Natural killer cell treated with Interleukin-12 subunit alpha and Interleukin-12 subunit beta and Interleukin-15 and Interleukin-18, amount 100 ng/mL, for 72 hours (primary cell): ENCODE measurements at regions not wholly inside any gene's neighbourhood (a gene's known extent, or its start where the extent isn't known, plus 50 kb on each side); places are given as distances from the start of the nearest gene placed in this dataset.

Experiments used
- ATAC-seq, 2 donors: fragments of 150-1000 bp; cut with Tn5 transposase in 1 of 2; sonication (Bioruptor Pico), chemical (Tn5 transposase) in 1 of 2; 2 replicates each; pipeline ENCODE4 v1.10.0; 2021
- DNase-seq: peaks from one replicate; pipeline ENCODE4 v3.0.0; 2022; ENCODE audit warnings: low spot score
- H3K27ac Mint-ChIP-seq, 2 donors: 1 replicate in 1 of 2; 2 replicates in 1 of 2; pipeline ENCODE4 v1.8.0; 2022; ENCODE audit warnings: mixed read lengths in 2 of 2, mild to moderate bottlenecking in 1 of 2, moderate library complexity in 1 of 2
- H3K27me3 Mint-ChIP-seq, 2 donors: 1 replicate in 1 of 2; 2 replicates in 1 of 2; pipeline ENCODE4 v1.8.0; 2022; ENCODE audit warnings: mixed read lengths in 2 of 2
- H3K36me3 Mint-ChIP-seq: one replicate; pipeline ENCODE4 v1.8.0; 2022; ENCODE audit warnings: mixed read lengths
- H3K4me1 Mint-ChIP-seq, 2 donors: 1 replicate in 1 of 2; 2 replicates in 1 of 2; pipeline ENCODE4 v1.8.0; 2022; ENCODE audit warnings: low read depth in 2 of 2, mixed read lengths in 2 of 2, mild to moderate bottlenecking in 1 of 2
- H3K4me3 Mint-ChIP-seq: one replicate; pipeline ENCODE4 v1.8.0; 2022; ENCODE audit warnings: mixed read lengths
- H3K9me3 Mint-ChIP-seq: 2 replicates; pipeline ENCODE4 v1.8.0; 2022; ENCODE audit warnings: mixed read lengths

DNA sequence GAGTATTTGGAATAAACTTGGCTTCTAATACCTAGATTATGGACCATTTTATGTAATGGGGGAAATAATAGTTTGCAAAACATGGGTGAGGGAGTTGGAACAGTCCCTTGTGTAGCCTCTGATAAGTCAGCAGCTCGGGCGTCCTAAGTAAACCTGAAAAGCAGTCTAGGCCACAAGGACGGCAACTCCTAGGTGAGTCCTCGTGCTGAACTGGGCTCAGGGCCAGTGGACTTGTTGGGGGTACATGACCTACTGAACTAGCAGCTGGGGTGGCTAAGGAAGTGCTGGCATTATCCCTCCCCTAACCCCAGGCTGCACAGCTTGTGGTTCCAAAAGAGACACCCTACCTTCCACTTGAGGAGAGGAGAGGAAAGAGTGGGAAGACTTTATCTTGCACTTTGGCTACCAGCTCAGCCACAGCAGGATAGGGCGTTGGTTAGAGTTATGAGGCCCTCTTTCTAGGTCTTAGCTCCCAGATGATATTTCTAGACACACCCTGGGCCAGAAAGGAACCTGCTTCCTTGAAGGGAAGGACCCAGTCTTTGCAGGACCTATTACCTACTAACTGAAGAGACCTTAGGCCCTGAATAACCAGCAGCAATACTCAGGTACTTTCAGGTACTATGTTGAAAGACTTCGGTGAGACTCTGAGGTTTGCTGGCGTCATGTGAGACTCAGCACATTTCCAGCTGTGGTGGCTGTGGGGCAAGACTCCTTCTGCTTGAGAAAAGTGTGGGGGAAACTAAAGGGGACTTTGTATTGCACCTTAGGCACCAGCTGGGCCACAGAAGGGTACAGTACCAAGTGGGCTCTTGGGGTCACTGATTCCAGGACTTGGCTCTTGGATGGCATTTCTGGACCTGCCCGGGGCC is 71.0 kb downstream of the AQP4 start:
- H3K9me3 Mint-ChIP-seq: peaks cover 12% of the 10 kb centered on the region
- H3K27me3 Mint-ChIP-seq: no peaks in the 10 kb centered on the region
- ATAC-seq (no peak), DNase-seq (no peak)
- H3K4me3 Mint-ChIP-seq: no peak overlapping the region
- H3K27ac Mint-ChIP-seq: no peak overlapping the region
- H3K36me3 Mint-ChIP-seq: peaks cover 4% of the 10 kb centered on the region
- H3K4me1 Mint-ChIP-seq: peaks cover 0 to 2% of the 10 kb centered on the region in 2 donors

DNA sequence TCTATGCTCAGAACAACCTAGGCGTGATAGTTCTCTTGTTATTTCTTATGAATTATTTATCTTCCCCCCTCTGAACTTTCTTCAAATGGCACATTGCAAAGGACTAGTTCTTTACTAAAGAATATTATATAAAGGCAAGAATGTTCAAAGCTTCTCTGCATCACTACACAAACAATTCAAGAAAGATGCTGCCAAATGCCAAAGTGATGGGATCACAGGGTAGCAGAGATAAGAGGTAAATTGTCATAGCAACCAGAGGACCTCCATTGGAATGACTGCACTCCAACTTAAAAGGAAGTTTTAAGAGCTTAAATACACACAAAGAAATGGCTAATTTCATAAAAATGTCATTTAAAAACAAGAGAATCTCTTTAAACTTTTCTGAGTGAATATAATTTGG is 72.8 kb downstream of the AQP4 start:
- Mint-ChIP-seq H3K4me1 (peaks cover 0 to 2% of the 10 kb centered on the region in 2 donors), H3K4me3 (no peak overlapping the region), H3K9me3 (peaks cover 10% of the 10 kb centered on the region), H3K36me3 (no peaks in the 10 kb centered on the region), H3K27ac (no peak overlapping the region), H3K27me3 (no peaks in the 10 kb centered on the region)
- ATAC-seq (no peak), DNase-seq (no peak)

DNA sequence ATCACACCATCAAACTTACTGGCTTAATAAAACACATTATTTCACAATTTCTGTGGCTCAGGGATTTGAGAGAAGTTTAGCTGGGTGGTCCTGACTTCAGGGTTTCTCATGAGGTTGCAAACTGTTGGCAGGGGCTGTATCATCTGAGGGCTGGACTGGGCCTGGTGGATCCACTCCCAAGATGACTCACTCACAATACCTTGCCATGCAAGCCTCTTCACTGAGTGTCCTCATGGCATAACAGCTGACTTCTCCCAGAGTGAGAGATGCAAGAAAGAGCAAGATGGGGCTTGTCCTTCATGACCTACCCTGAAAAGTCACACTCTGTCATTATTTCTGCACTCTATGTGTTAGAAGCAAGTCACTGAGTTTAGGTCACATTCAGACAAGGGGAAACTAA is 73.8 kb downstream of the AQP4 start:
- Mint-ChIP-seq H3K27ac (no peak overlapping the region), H3K9me3 (peaks cover 10% of the 10 kb centered on the region), H3K36me3 (no peaks in the 10 kb centered on the region), H3K27me3 (no peaks in the 10 kb centered on the region), H3K4me1 (peaks cover 0 to 2% of the 10 kb centered on the region in 2 donors), H3K4me3 (no peak overlapping the region)
- DNase-seq (no peak), ATAC-seq (no peak)

GRCh38 chr18:26784599-26784998 is 80.9 kb downstream of the AQP4 start:
- Mint-ChIP-seq H3K27ac (no peak overlapping the region), H3K9me3 (peaks cover 9% of the 10 kb centered on the region), H3K36me3 (no peaks in the 10 kb centered on the region), H3K27me3 (peaks cover 0 to 4% of the 10 kb centered on the region in 2 donors), H3K4me3 (no peak overlapping the region), H3K4me1 (no peaks in the 10 kb centered on the region)
- DNase-seq: no peak
- no peak for ATAC-seq

DNA sequence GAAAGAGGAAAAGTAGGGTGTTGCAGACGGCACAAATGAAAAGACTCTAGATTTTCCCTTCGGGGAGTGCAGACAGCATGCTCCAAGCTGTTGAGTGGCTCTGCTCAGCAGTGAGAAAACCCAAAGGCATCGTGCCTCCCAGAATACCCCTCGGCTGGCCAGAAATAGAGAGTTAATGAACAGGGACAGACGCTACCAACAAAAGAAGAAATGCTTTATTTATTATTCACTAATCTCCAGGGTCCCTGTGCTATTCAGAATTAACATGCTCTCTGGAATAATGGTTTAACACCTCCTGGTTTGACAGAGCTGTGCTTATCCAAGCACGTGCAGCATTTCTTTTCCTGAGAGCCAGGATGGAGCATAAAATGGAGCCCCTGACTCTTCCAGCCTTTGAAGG is 82.3 kb downstream of the AQP4 start:
- no peaks in the 10 kb centered on the region for H3K4me1 Mint-ChIP-seq
- no peak for DNase-seq
- H3K4me3 Mint-ChIP-seq: no peak overlapping the region
- H3K36me3 Mint-ChIP-seq: no peaks in the 10 kb centered on the region
- H3K9me3 Mint-ChIP-seq: peaks cover 9% of the 10 kb centered on the region
- H3K27me3 Mint-ChIP-seq: peaks cover 0 to 4% of the 10 kb centered on the region in 2 donors
- no peak for ATAC-seq
- no peak overlapping the region for H3K27ac Mint-ChIP-seq

DNA sequence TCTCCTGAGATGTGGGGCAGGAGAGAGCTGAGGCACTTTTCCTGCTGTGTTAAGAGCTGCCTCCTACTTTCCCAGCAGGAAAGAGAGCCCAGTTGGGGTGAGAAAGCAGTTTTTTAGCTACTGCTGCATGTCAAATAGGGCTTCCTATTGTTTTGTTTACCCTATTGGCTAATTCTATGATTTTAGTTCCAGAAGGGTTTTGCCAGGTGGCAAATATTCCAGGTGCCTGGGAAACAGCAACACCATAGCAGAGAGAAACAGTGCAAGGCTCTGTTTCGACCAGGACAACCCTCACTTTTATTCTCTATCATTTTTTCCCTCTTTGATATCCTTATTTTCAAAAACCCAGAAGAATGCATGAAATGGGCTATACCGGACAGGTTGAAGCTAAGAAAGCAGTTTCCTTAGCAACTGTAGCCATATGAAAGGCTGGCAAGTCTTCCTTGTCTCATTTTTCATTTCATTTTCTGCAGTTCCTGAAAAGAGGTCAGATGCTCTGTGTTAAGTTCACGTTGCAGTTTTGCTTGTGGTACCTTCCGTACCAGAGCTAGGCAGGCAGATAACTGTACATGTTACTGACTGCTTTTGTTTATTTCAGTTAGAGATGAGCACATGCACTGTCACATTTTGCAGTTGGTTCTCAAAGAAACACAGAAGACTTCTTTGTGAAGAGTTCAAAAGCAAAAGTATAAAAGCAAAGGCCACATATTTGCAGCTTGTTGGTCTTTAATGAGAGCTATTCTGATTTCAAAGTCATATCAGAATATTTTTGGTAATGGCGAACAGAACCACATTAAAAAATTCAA is 84.8 kb downstream of the AQP4 start:
- H3K27ac Mint-ChIP-seq: no peak overlapping the region
- no peak overlapping the region for H3K4me3 Mint-ChIP-seq
- H3K9me3 Mint-ChIP-seq: peaks cover 5% of the 10 kb centered on the region
- ATAC-seq (no peak), DNase-seq (no peak)
- no peaks in the 10 kb centered on the region for H3K4me1 Mint-ChIP-seq
- H3K27me3 Mint-ChIP-seq: peaks cover 0 to 4% of the 10 kb centered on the region in 2 donors
- H3K36me3 Mint-ChIP-seq: no peaks in the 10 kb centered on the region

GRCh38 chr18:26778054-26778393 is 87.5 kb downstream of the AQP4 start:
- peaks cover 0 to 4% of the 10 kb centered on the region in 2 donors for H3K27me3 Mint-ChIP-seq
- peaks cover 5% of the 10 kb centered on the region for H3K9me3 Mint-ChIP-seq
- no peaks in the 10 kb centered on the region for H3K4me1 Mint-ChIP-seq
- DNase-seq: no peak
- H3K4me3 Mint-ChIP-seq: no peak overlapping the region
- H3K27ac Mint-ChIP-seq: no peak overlapping the region
- no peaks in the 10 kb centered on the region for H3K36me3 Mint-ChIP-seq
- ATAC-seq: no peak

- peaks cover 5% of the 10 kb centered on the region for H3K9me3 Mint-ChIP-seq
- no peaks in the 10 kb centered on the region for H3K36me3 Mint-ChIP-seq
Observed at GRCh38 chr18:26777351-26778053, 88.0 kb downstream of the AQP4 start.

DNA sequence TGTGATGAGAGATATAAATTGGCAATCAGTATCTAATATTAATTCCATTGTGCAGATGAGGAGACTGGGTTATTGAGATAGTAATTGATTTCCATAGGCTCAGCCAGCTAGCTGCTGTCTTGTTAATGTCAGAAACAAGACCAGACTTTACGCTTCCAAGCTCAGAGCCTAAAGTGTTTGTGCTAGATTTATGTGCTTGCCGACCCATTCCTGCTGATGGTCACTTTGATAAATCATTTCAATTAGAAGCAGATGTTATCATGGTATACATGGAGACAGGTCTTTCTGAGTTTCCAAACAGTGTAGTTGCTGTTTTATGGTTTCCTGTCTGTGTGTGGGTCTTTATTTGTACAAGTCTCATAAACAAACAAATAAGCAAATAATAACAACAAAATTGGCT is 92.8 kb downstream of the AQP4 start:
- Mint-ChIP-seq H3K9me3 (peaks cover 3% of the 10 kb centered on the region), H3K36me3 (no peaks in the 10 kb centered on the region), H3K4me3 (no peak overlapping the region), H3K4me1 (no peaks in the 10 kb centered on the region), H3K27ac (no peak overlapping the region), H3K27me3 (no peaks in the 10 kb centered on the region)
- DNase-seq (no peak), ATAC-seq (no peak)

More at GRCh38 chr18:26777351-26778053, 88.0 kb downstream of the AQP4 start:
- DNase-seq: no peak
- H3K27ac Mint-ChIP-seq: no peak overlapping the region
- no peaks in the 10 kb centered on the region for H3K4me1 Mint-ChIP-seq
- peaks cover 0 to 4% of the 10 kb centered on the region in 2 donors for H3K27me3 Mint-ChIP-seq
- ATAC-seq: no peak
- H3K4me3 Mint-ChIP-seq: no peak overlapping the region

- H3K36me3 Mint-ChIP-seq: no peaks in the 10 kb centered on the region
- H3K4me3 Mint-ChIP-seq: no peak overlapping the region
- H3K9me3 Mint-ChIP-seq: peaks cover 5% of the 10 kb centered on the region
- H3K27ac Mint-ChIP-seq: no peak overlapping the region
- no peaks in the 10 kb centered on the region for H3K4me1 Mint-ChIP-seq
- no peaks in the 10 kb centered on the region for H3K27me3 Mint-ChIP-seq
- DNase-seq: no peak
- ATAC-seq: no peak
Observed at GRCh38 chr18:26771524-26771923, 94.0 kb downstream of the AQP4 start.

- no peak for DNase-seq
- no peak for ATAC-seq
- H3K4me1 Mint-ChIP-seq: no peaks in the 10 kb centered on the region
- no peaks in the 10 kb centered on the region for H3K27me3 Mint-ChIP-seq
- H3K27ac Mint-ChIP-seq: no peak overlapping the region
- no peaks in the 10 kb centered on the region for H3K36me3 Mint-ChIP-seq
- peaks cover 9% of the 10 kb centered on the region for H3K9me3 Mint-ChIP-seq
- H3K4me3 Mint-ChIP-seq: no peak overlapping the region
Observed at GRCh38 chr18:26768385-26768784, 97.1 kb downstream of the AQP4 start.

GRCh38 chr18:26765498-26765897 is 100.0 kb downstream of the AQP4 start:
- Mint-ChIP-seq H3K27ac (no peak overlapping the region), H3K4me1 (no peaks in the 10 kb centered on the region), H3K27me3 (no peaks in the 10 kb centered on the region), H3K4me3 (no peak overlapping the region), H3K36me3 (no peaks in the 10 kb centered on the region), H3K9me3 (peaks cover 9% of the 10 kb centered on the region)
- DNase-seq (no peak), ATAC-seq (no peak)

DNA sequence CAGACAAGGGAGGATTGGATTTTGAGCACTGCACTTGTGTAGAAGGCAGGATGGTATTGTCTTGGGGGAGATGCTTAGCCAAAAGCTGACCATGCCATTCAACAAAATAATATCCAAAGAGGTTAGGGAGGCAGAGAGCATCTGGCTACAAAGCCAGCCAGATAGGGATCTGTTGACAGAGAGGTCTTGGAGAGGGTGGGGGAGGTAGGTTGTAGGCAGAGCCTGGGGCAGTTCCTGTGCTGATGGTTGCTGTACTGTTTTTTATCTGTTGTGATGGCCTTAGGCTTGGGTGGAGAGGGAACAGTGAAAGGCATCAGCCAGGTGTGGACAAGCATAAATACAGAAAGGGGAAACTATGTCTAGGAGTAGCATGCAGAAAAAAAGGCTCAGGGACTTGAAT is 100.9 kb downstream of the AQP4 start:
- H3K36me3 Mint-ChIP-seq: no peaks in the 10 kb centered on the region
- H3K27ac Mint-ChIP-seq: no peak overlapping the region

GRCh38 chr18:26764177-26764576 is 101.3 kb downstream of the AQP4 start:
- ATAC-seq (no peak), DNase-seq (no peak)
- Mint-ChIP-seq H3K27ac (no peak overlapping the region), H3K27me3 (no peaks in the 10 kb centered on the region), H3K4me3 (no peak overlapping the region), H3K36me3 (no peaks in the 10 kb centered on the region), H3K4me1 (no peaks in the 10 kb centered on the region), H3K9me3 (peaks cover 9% of the 10 kb centered on the region)

More for the DNA sequence above, 100.9 kb downstream of the AQP4 start:
- H3K4me1 Mint-ChIP-seq: no peaks in the 10 kb centered on the region
- H3K27me3 Mint-ChIP-seq: no peaks in the 10 kb centered on the region
- ATAC-seq: no peak
- no peak for DNase-seq
- no peak overlapping the region for H3K4me3 Mint-ChIP-seq
- peaks cover 9% of the 10 kb centered on the region for H3K9me3 Mint-ChIP-seq
